ENCODE measurements at regions not wholly inside any gene's neighbourhood (a gene's known extent, or its start where the extent isn't known, plus 50 kb on each side); places are given as distances from the start of the nearest gene placed in this dataset.

DNA sequence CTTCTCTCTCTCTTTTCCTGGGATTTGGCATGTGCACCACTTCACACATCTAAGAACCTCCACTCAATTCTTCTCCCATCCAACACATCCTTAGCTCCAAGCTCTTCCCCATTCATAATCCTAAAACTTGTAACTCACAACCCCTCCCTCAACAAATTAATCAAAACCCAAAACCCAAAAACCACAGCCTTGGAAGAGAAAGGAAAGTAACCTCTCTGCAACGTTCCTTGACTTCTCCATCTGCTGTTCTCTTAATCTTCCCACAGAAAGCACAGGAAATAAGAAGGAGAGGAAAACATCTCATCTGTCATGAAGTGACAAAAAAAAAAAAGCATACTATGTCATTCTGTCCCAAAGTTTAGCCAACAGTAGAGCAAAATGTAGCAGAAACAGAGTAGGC, 66.2 kb downstream of the DRD1 start:
- Histone ChIP-seq H3K36me3 (no peaks in the 10 kb centered on the region), H3K9me3 (no peaks in the 10 kb centered on the region), H3K4me3 (no peak overlapping the region), H3K27me3 (no peaks in the 10 kb centered on the region), H3K27ac (no peak overlapping the region), H3K4me1 (no peaks in the 10 kb centered on the region)
- no peak for DNase-seq (ENCODE audit: low spot score)
- TF ChIP-seq, protein P1, sequence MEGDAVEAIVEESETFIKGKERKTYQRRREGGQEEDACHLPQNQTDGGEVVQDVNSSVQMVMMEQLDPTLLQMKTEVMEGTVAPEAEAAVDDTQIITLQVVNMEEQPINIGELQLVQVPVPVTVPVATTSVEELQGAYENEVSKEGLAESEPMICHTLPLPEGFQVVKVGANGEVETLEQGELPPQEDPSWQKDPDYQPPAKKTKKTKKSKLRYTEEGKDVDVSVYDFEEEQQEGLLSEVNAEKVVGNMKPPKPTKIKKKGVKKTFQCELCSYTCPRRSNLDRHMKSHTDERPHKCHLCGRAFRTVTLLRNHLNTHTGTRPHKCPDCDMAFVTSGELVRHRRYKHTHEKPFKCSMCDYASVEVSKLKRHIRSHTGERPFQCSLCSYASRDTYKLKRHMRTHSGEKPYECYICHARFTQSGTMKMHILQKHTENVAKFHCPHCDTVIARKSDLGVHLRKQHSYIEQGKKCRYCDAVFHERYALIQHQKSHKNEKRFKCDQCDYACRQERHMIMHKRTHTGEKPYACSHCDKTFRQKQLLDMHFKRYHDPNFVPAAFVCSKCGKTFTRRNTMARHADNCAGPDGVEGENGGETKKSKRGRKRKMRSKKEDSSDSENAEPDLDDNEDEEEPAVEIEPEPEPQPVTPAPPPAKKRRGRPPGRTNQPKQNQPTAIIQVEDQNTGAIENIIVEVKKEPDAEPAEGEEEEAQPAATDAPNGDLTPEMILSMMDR (IDR thresholded peaks at IDR 0.05): no peak

DNA sequence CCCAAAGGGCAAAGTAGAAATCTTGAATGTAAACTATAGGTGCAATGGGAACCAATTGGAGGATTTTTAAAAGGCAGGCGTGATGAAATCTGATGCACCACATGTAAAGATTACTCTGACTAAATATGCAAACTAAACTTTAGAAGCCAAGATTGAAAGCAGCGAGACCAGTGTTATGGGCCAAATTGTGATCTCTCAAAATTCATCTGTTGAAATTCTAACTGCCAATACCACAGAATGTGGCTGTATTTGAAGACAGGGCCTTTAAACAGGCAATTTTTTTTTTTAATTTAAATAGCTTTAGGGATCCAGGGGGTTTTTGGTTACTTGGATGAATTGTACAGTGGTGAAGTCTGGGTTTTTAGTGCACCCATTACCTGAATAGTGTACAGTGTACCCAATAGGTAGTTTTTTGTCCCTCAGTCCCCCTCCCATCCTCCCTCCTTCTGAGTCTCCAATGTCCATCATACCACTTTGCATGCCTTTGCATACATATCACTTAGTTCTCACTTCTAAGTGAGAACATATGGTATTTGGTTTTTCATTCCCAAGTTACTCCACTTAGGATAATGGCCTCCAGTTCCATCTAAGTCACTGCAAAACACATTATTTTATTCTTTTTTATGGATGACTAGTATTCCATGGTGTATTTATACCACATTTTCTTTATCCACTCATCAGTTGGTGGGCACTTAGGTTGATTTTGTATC, 69.7 kb downstream of the DRD1 start:
- H3K27ac ChIP-seq: no peak overlapping the region
- no peaks in the 10 kb centered on the region for H3K9me3 ChIP-seq
- H3K36me3 ChIP-seq: no peaks in the 10 kb centered on the region
- no peaks in the 10 kb centered on the region for H3K27me3 ChIP-seq
- no peak for DNase-seq (ENCODE audit: low spot score)
- H3K4me3 ChIP-seq: no peak overlapping the region
- H3K4me1 ChIP-seq: no peaks in the 10 kb centered on the region
- TF ChIP-seq, protein P1 (IDR thresholded peaks at IDR 0.05): no peak

DNA sequence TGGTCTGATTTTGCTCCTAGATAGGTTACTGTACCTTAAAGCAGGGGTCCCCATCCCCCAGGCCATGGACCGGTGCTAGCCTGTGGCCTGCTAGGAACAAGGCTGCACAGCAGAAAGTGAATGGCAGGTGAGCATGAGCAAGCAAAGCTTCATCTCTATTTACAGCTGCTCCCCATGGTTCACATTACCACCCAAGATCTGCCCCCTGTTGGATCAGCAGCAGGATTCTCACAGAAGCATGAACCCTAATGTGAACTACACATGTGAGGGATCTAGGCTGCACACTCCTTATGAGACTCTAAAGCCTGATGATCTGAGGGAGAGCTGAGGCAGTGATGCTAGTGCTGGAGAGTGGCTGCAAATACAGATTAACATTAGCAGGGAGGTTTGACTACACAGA, 78.1 kb downstream of the DRD1 start:
- TF ChIP-seq, protein P1 (IDR thresholded peaks at IDR 0.05): no peak
- no peak overlapping the region for H3K4me3 ChIP-seq
- H3K9me3 ChIP-seq: no peaks in the 10 kb centered on the region
- H3K36me3 ChIP-seq: no peaks in the 10 kb centered on the region
- no peak for DNase-seq (ENCODE audit: low spot score)
- H3K4me1 ChIP-seq: no peaks in the 10 kb centered on the region
- no peak overlapping the region for H3K27ac ChIP-seq
- H3K27me3 ChIP-seq: no peaks in the 10 kb centered on the region

DNA sequence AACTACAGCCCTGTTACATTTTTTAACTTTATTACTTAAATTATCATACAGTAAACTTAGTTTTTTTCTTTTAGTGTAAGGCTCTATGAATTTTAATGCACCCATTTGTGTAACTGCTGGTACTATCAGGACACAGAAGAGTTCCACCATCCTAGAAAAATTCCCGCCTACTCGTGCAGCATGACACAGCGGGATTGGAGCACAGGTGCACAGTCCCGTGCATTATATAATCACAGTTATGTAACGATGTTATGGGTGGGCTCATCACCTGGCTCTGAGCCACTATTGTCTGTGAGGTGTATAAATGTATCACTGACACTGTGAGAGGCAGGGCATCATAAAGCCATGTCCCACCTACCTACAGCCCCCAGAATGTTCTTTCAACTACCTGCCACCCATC, 80.7 kb downstream of the DRD1 start:
- Histone ChIP-seq H3K4me3 (no peak overlapping the region), H3K9me3 (no peaks in the 10 kb centered on the region), H3K27ac (no peak overlapping the region), H3K27me3 (no peaks in the 10 kb centered on the region), H3K36me3 (no peaks in the 10 kb centered on the region), H3K4me1 (no peaks in the 10 kb centered on the region)
- DNase-seq (ENCODE audit: low spot score): no peak
- TF ChIP-seq, protein P1 (IDR thresholded peaks at IDR 0.05): no peak

DNA sequence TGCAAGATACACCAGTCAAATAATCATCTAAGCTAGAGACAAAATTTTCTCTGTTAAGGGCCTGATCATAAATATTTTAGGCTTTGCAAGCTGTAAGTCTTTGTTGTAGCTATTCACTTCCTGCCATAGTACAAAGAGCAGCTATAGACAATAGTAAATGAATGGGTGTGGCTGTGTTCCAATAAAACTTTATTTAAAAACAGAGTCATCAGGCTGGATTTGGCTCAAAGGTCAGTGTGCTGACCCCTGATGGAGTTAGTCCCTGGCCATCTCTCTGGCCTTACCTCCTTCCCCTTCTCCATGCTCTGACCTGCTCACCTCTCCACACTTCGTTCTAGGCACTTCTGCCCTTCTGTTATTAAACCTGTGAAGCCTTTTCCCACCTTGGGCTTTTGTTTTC, 86.0 kb downstream of the DRD1 start:
- TF ChIP-seq, protein P1 (IDR thresholded peaks at IDR 0.05): no peak
- no peak for DNase-seq (ENCODE audit: low spot score)
- Histone ChIP-seq H3K4me3 (no peak overlapping the region), H3K27ac (no peak overlapping the region), H3K27me3 (no peaks in the 10 kb centered on the region), H3K4me1 (no peaks in the 10 kb centered on the region), H3K9me3 (no peaks in the 10 kb centered on the region), H3K36me3 (no peaks in the 10 kb centered on the region)

DNA sequence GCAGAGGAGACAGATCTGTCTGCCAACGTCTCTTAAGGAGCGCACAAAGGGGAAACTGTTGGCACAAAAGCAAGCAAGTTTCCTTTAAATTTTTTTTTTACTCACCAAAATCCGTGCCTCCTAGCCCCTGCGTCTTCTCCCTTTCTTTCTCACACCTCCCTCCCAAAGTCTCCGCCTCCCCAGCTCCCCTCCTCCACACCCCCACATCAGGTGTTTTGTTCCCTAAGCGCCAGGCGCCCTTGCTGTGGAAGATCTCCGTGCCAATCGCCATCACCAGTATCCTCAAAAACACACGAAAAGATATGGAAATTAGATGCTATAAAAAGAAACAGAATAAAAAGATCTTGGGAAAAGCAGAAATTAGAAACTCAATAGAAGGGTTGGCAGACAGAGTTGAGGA, 87.6 kb downstream of the DRD1 start:
- no peaks in the 10 kb centered on the region for H3K36me3 ChIP-seq
- no peak for DNase-seq (ENCODE audit: low spot score)
- H3K4me3 ChIP-seq: no peak overlapping the region
- no peaks in the 10 kb centered on the region for H3K9me3 ChIP-seq
- H3K27ac ChIP-seq: no peak overlapping the region
- H3K4me1 ChIP-seq: no peaks in the 10 kb centered on the region
- no peaks in the 10 kb centered on the region for H3K27me3 ChIP-seq
- TF ChIP-seq, protein P1 (IDR thresholded peaks at IDR 0.05): no peak
